ENCODE measurements at regions not wholly inside any gene's neighbourhood (a gene's known extent, or its start where the extent isn't known, plus 50 kb on each side); places are given as distances from the start of the nearest gene placed in this dataset.

DNA sequence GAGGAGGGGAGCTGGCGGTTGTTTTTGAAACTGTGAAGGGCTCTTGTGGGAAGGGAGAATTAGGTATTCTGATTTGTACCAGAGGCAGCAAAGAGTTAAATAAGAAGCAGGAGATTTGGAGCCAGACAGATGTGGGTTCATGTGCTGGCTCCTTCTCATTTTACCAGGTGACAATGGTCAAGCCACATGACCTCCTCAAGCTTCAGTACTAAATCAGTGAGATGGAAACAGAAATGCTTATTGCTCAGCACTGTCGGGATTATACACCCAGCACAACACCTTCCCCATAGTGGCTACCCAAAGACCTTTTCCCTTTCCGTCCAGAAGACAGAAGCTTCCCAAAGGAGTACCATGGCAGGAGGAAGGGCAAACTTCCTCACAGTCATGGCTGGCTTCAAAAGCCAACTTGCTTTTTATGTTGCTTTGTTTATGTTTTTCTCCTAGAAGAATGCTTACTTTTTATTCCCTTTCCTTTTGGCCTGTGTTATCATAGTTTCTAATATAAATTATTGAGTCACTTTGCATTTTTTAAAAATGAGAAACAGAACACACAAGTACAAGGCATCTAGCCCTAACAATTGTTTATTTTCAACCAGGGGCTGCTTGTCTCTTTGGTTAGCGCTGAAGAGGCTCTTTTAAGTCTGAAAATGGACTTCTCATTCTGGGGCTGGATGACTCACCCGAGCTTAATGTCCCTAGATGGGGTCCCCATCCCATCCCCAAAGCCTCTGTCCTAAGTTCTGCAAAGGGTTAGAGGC is 181.5 kb upstream of the ZBED5 start:
- TF ChIP-seq, protein P1, sequence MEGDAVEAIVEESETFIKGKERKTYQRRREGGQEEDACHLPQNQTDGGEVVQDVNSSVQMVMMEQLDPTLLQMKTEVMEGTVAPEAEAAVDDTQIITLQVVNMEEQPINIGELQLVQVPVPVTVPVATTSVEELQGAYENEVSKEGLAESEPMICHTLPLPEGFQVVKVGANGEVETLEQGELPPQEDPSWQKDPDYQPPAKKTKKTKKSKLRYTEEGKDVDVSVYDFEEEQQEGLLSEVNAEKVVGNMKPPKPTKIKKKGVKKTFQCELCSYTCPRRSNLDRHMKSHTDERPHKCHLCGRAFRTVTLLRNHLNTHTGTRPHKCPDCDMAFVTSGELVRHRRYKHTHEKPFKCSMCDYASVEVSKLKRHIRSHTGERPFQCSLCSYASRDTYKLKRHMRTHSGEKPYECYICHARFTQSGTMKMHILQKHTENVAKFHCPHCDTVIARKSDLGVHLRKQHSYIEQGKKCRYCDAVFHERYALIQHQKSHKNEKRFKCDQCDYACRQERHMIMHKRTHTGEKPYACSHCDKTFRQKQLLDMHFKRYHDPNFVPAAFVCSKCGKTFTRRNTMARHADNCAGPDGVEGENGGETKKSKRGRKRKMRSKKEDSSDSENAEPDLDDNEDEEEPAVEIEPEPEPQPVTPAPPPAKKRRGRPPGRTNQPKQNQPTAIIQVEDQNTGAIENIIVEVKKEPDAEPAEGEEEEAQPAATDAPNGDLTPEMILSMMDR (IDR thresholded peaks at IDR 0.05), result no peak
- TF ChIP-seq POLR2A (IDR thresholded peaks at IDR 0.05) (no peak), POLR2AphosphoS5 (IDR thresholded peaks at IDR 0.05; ENCODE audit: insufficient read depth in 1 of 2, low read depth in 1 of 2) (no peak)

All from vagina (tissue), 2 donors.